ENCODE measurements at regions not wholly inside any gene's neighbourhood (a gene's known extent, or its start where the extent isn't known, plus 50 kb on each side); places are given as distances from the start of the nearest gene placed in this dataset.

- no peak for TF ChIP-seq CTCF (conservative IDR thresholded peaks at IDR 0.05)
- TF ChIP-seq ZFX (IDR thresholded peaks at IDR 0.05) = no peak
Measured at GRCh38 chr12:91883811-91884210, 261.8 kb downstream of the BTG1 start.
